NB4 (cell line): ENCODE measurements at regions not wholly inside any gene's neighbourhood (a gene's known extent, or its start where the extent isn't known, plus 50 kb on each side); places are given as distances from the start of the nearest gene placed in this dataset.

Source experiments
- DNase-seq: peaks from one replicate; pipeline ENCODE4 v3.0.0; 2010; ENCODE audit warnings: low read depth
- H3K4me3 ChIP-seq: one replicate; pipeline ENCODE4 v1.5.1; 2011; ENCODE audit warnings: mild to moderate bottlenecking, low read depth, low read length, moderate library complexity
- CTCF ChIP-seq: IDR thresholded peaks from one replicate; pipeline ENCODE4 v1.5.1; 2012; ENCODE audit warnings: low read depth, low read length
- MAX ChIP-seq: IDR thresholded peaks from 2 replicates; pipeline ENCODE4 v1.6.1; 2011; ENCODE audit warnings: low read depth, low read length
- MYC ChIP-seq: IDR thresholded peaks from 2 replicates; pipeline ENCODE4 v1.6.1; 2011; ENCODE audit warnings: low read depth, low read length
- POLR2A ChIP-seq: IDR thresholded peaks from 2 replicates; pipeline ENCODE4 v1.6.1; 2011; ENCODE audit warnings: mild to moderate bottlenecking; ENCODE audit not compliant: insufficient read length; ENCODE audit errors: extremely low read depth

GRCh38 chr3:194858382-194858781 is 172.7 kb downstream of the FAM43A start:
- DNase-seq, result no peak
- TF ChIP-seq MYC (no peak), MAX (no peak), CTCF (no peak), POLR2A (no peak)
- H3K4me3 ChIP-seq, result no peak overlapping the region

- H3K4me3 ChIP-seq, result no peak overlapping the region
- no peak for TF ChIP-seq POLR2A
- no peak for TF ChIP-seq MYC
- no peak for TF ChIP-seq CTCF
- TF ChIP-seq MAX, result no peak
- no peak for DNase-seq
Observed at GRCh38 chr3:194860725-194861124, 175.0 kb downstream of the FAM43A start.

- DNase-seq, result no peak
- no peak overlapping the region for H3K4me3 ChIP-seq
- no peak for TF ChIP-seq MAX
- no peak for TF ChIP-seq MYC
- TF ChIP-seq POLR2A, result no peak
Observed at GRCh38 chr3:194861375-194861774, 175.7 kb downstream of the FAM43A start.

- TF ChIP-seq CTCF, result no peak
- TF ChIP-seq MAX, result no peak
- no peak for TF ChIP-seq POLR2A
- TF ChIP-seq MYC, result no peak
- DNase-seq, result no peak
- no peak overlapping the region for H3K4me3 ChIP-seq
Observed at GRCh38 chr3:194865061-194865460, 179.4 kb downstream of the FAM43A start.

GRCh38 chr3:194865615-194866014 is 179.9 kb downstream of the FAM43A start:
- TF ChIP-seq CTCF (no peak), POLR2A (no peak), MYC (no peak), MAX (no peak)
- no peak overlapping the region for H3K4me3 ChIP-seq
- DNase-seq, result no peak

GRCh38 chr3:194866236-194866635 is 180.6 kb downstream of the FAM43A start:
- peak; percentile 32 for DNase-seq
- no peak for TF ChIP-seq MYC
- no peak for TF ChIP-seq CTCF
- no peak for TF ChIP-seq MAX
- no peak for TF ChIP-seq POLR2A
- no peak overlapping the region for H3K4me3 ChIP-seq
